ENCODE measurements at regions not wholly inside any gene's neighbourhood (a gene's known extent, or its start where the extent isn't known, plus 50 kb on each side); places are given as distances from the start of the nearest gene placed in this dataset.

GRCh38 chr6:23316931-23317330, 747.6 kb downstream of the HDGFL1 start:
- intact Hi-C loops (cut with DNase I, micrococcal nuclease): no loop called here
- DNase-seq (no peak), ATAC-seq (no peak)
- peaks cover 2% of the 10 kb centered on the region for H3K9me3 Mint-ChIP-seq (ENCODE audit: low read depth)
- H3K36me3 Mint-ChIP-seq (ENCODE audit: low read depth): no peaks in the 10 kb centered on the region
- POLR2A ChIA-PET: no interaction called here
- H3K4me1 Mint-ChIP-seq: no peaks in the 10 kb centered on the region
- H3K27ac Mint-ChIP-seq: no peak overlapping the region
- no peak overlapping the region for H3K4me3 Mint-ChIP-seq
- no peaks in the 10 kb centered on the region for H3K27me3 Mint-ChIP-seq
- CTCF ChIA-PET: no interaction called here

- CTCF ChIA-PET: no interaction called here
- H3K27me3 Mint-ChIP-seq: no peaks in the 10 kb centered on the region
- intact Hi-C loops (cut with DNase I, micrococcal nuclease): no loop called here
Observed at GRCh38 chr6:23319582-23319981, 750.2 kb downstream of the HDGFL1 start.

GRCh38 chr6:23320471-23321015, 751.2 kb downstream of the HDGFL1 start:
- Mint-ChIP-seq H3K36me3 (ENCODE audit: low read depth) (no peaks in the 10 kb centered on the region), H3K27me3 (no peaks in the 10 kb centered on the region), H3K4me3 (no peak overlapping the region), H3K4me1 (no peaks in the 10 kb centered on the region), H3K27ac (no peak overlapping the region), H3K9me3 (ENCODE audit: low read depth) (no peaks in the 10 kb centered on the region)
- intact Hi-C loops (cut with DNase I, micrococcal nuclease): no loop called here
- ATAC-seq: no peak
- ChIA-PET CTCF (interaction anchor here (0.7 kb wide), 1 partner anchor 927 kb away, joined by 4 read pairs; no protein-coding TSS in a partner anchor), POLR2A (no interaction called here)
- no peak for DNase-seq

More at GRCh38 chr6:23319582-23319981, 750.2 kb downstream of the HDGFL1 start:
- no peak for ATAC-seq
- no peaks in the 10 kb centered on the region for H3K4me1 Mint-ChIP-seq
- H3K4me3 Mint-ChIP-seq: no peak overlapping the region
- H3K9me3 Mint-ChIP-seq (ENCODE audit: low read depth): no peaks in the 10 kb centered on the region
- no peaks in the 10 kb centered on the region for H3K36me3 Mint-ChIP-seq (ENCODE audit: low read depth)
- no peak for DNase-seq
- POLR2A ChIA-PET: no interaction called here
- H3K27ac Mint-ChIP-seq: no peak overlapping the region

- POLR2A ChIA-PET: no interaction called here
- Mint-ChIP-seq H3K36me3 (ENCODE audit: low read depth) (no peaks in the 10 kb centered on the region), H3K27me3 (no peaks in the 10 kb centered on the region), H3K4me1 (no peaks in the 10 kb centered on the region), H3K27ac (no peak overlapping the region), H3K4me3 (no peak overlapping the region), H3K9me3 (ENCODE audit: low read depth) (peaks cover 2% of the 10 kb centered on the region)
- intact Hi-C loops (cut with DNase I, micrococcal nuclease): no loop called here
- CTCF ChIA-PET: no interaction called here
- DNase-seq (no peak), ATAC-seq (no peak)
Observed at GRCh38 chr6:23323897-23324296, 754.5 kb downstream of the HDGFL1 start.

- POLR2A ChIA-PET: no interaction called here
- CTCF ChIA-PET: no interaction called here
- ATAC-seq (no peak), DNase-seq (no peak)
- H3K36me3 Mint-ChIP-seq (ENCODE audit: low read depth): no peaks in the 10 kb centered on the region
- no peak overlapping the region for H3K27ac Mint-ChIP-seq
- intact Hi-C loops (cut with DNase I, micrococcal nuclease): no loop called here
- H3K27me3 Mint-ChIP-seq: no peaks in the 10 kb centered on the region
- H3K4me1 Mint-ChIP-seq: no peaks in the 10 kb centered on the region
- H3K4me3 Mint-ChIP-seq: no peak overlapping the region
- H3K9me3 Mint-ChIP-seq (ENCODE audit: low read depth): peaks cover 2% of the 10 kb centered on the region
Observed at GRCh38 chr6:23325065-23325464, 755.7 kb downstream of the HDGFL1 start.

GRCh38 chr6:23327621-23328020, 758.3 kb downstream of the HDGFL1 start:
- intact Hi-C loops (cut with DNase I, micrococcal nuclease): no loop called here
- Mint-ChIP-seq H3K27ac (no peak overlapping the region), H3K27me3 (no peaks in the 10 kb centered on the region), H3K4me3 (no peak overlapping the region), H3K4me1 (no peaks in the 10 kb centered on the region), H3K9me3 (ENCODE audit: low read depth) (peaks cover 2% of the 10 kb centered on the region), H3K36me3 (ENCODE audit: low read depth) (no peaks in the 10 kb centered on the region)
- DNase-seq (no peak), ATAC-seq (no peak)
- POLR2A ChIA-PET: no interaction called here
- CTCF ChIA-PET: no interaction called here

GRCh38 chr6:23329086-23329485, 759.7 kb downstream of the HDGFL1 start:
- Mint-ChIP-seq H3K4me3 (no peak overlapping the region), H3K9me3 (ENCODE audit: low read depth) (peaks cover 2% of the 10 kb centered on the region), H3K4me1 (no peaks in the 10 kb centered on the region), H3K27me3 (no peaks in the 10 kb centered on the region), H3K36me3 (ENCODE audit: low read depth) (no peaks in the 10 kb centered on the region), H3K27ac (no peak overlapping the region)
- ChIA-PET CTCF (no interaction called here), POLR2A (no interaction called here)
- DNase-seq (no peak), ATAC-seq (no peak)
- intact Hi-C loops (cut with DNase I, micrococcal nuclease): no loop called here

- no peaks in the 10 kb centered on the region for H3K27me3 Mint-ChIP-seq
- ChIA-PET POLR2A (no interaction called here), CTCF (no interaction called here)
- no peak overlapping the region for H3K4me3 Mint-ChIP-seq
- no peaks in the 10 kb centered on the region for H3K4me1 Mint-ChIP-seq
- intact Hi-C loops (cut with DNase I, micrococcal nuclease): no loop called here
- peaks cover 2% of the 10 kb centered on the region for H3K9me3 Mint-ChIP-seq (ENCODE audit: low read depth)
- no peak overlapping the region for H3K27ac Mint-ChIP-seq
- no peaks in the 10 kb centered on the region for H3K36me3 Mint-ChIP-seq (ENCODE audit: low read depth)
- DNase-seq: no peak
- no peak for ATAC-seq
Observed at GRCh38 chr6:23330632-23331031, 761.3 kb downstream of the HDGFL1 start.

GRCh38 chr6:23334360-23334759, 765.0 kb downstream of the HDGFL1 start:
- Mint-ChIP-seq H3K9me3 (ENCODE audit: low read depth) (no peaks in the 10 kb centered on the region), H3K4me1 (no peaks in the 10 kb centered on the region), H3K27me3 (no peaks in the 10 kb centered on the region), H3K27ac (no peak overlapping the region), H3K36me3 (ENCODE audit: low read depth) (no peaks in the 10 kb centered on the region), H3K4me3 (no peak overlapping the region)
- ATAC-seq (no peak), DNase-seq (no peak)
- POLR2A ChIA-PET: no interaction called here
- intact Hi-C loops (cut with DNase I, micrococcal nuclease): no loop called here
- CTCF ChIA-PET: no interaction called here

- ATAC-seq (no peak), DNase-seq (no peak)
- Mint-ChIP-seq H3K9me3 (ENCODE audit: low read depth) (no peaks in the 10 kb centered on the region), H3K27ac (no peak overlapping the region), H3K36me3 (ENCODE audit: low read depth) (no peaks in the 10 kb centered on the region), H3K27me3 (no peaks in the 10 kb centered on the region), H3K4me3 (no peak overlapping the region), H3K4me1 (no peaks in the 10 kb centered on the region)
- CTCF ChIA-PET: no interaction called here
- POLR2A ChIA-PET: no interaction called here
- intact Hi-C loops (cut with DNase I, micrococcal nuclease): no loop called here
Observed at GRCh38 chr6:23335894-23336293, 766.5 kb downstream of the HDGFL1 start.

GRCh38 chr6:23339268-23339667, 769.9 kb downstream of the HDGFL1 start:
- no peaks in the 10 kb centered on the region for H3K36me3 Mint-ChIP-seq (ENCODE audit: low read depth)
- H3K27ac Mint-ChIP-seq: no peak overlapping the region
- no peaks in the 10 kb centered on the region for H3K9me3 Mint-ChIP-seq (ENCODE audit: low read depth)
- no peaks in the 10 kb centered on the region for H3K27me3 Mint-ChIP-seq
- DNase-seq (no peak), ATAC-seq (no peak)
- no peaks in the 10 kb centered on the region for H3K4me1 Mint-ChIP-seq
- ChIA-PET POLR2A (no interaction called here), CTCF (no interaction called here)
- no peak overlapping the region for H3K4me3 Mint-ChIP-seq
- intact Hi-C loops (cut with DNase I, micrococcal nuclease): no loop called here

GRCh38 chr6:23340271-23340670, 770.9 kb downstream of the HDGFL1 start:
- ChIA-PET POLR2A (no interaction called here), CTCF (no interaction called here)
- Mint-ChIP-seq H3K27ac (no peak overlapping the region), H3K4me3 (no peak overlapping the region), H3K27me3 (no peaks in the 10 kb centered on the region), H3K9me3 (ENCODE audit: low read depth) (no peaks in the 10 kb centered on the region), H3K36me3 (ENCODE audit: low read depth) (no peaks in the 10 kb centered on the region), H3K4me1 (no peaks in the 10 kb centered on the region)
- DNase-seq: no peak
- intact Hi-C loops (cut with DNase I, micrococcal nuclease): no loop called here
- no peak for ATAC-seq

- Mint-ChIP-seq H3K9me3 (ENCODE audit: low read depth) (no peaks in the 10 kb centered on the region), H3K4me1 (no peaks in the 10 kb centered on the region), H3K27me3 (no peaks in the 10 kb centered on the region), H3K4me3 (no peak overlapping the region), H3K36me3 (ENCODE audit: low read depth) (no peaks in the 10 kb centered on the region), H3K27ac (no peak overlapping the region)
- CTCF ChIA-PET: no interaction called here
- no peak for ATAC-seq
- intact Hi-C loops (cut with DNase I, micrococcal nuclease): no loop called here
- DNase-seq: no peak
- POLR2A ChIA-PET: no interaction called here
Observed at GRCh38 chr6:23343610-23344306, 774.4 kb downstream of the HDGFL1 start.

Data from activated CD4-positive, alpha-beta T cell treated with anti-CD3 and anti-CD28 coated beads for 36 hours (primary cell).